B cell (primary cell): ENCODE measurements at regions not wholly inside any gene's neighbourhood (a gene's known extent, or its start where the extent isn't known, plus 50 kb on each side); places are given as distances from the start of the nearest gene placed in this dataset.

Source experiments
- ATAC-seq: fragments of 200-7000 bp; cut with Tn5 transposase; one replicate; pipeline ENCODE4 v1.10.0; 2021; ENCODE audit warnings: low read depth, mild to moderate bottlenecking, moderate number of reproducible peaks, moderate library complexity
- CTCF ChIA-PET: fragments of 350-600 bp; sonication (Branson Sonifier 250); formaldehyde crosslinking; loops from one replicate; lab custom pipeline; 2021; ENCODE audit warnings: antibody characterized with exemption, inconsistent platforms; lab: Charles Lee
- POLR2A ChIA-PET: fragments of 350-600 bp; sonication (Branson Sonifier 250); formaldehyde crosslinking; loops from one replicate; lab custom pipeline; 2021; ENCODE audit warnings: antibody characterized with exemption; lab: Charles Lee
- DNase-seq: peaks from one replicate; pipeline ENCODE4 v3.0.0; 2013
- H2AFZ ChIP-seq: 2 replicates; pipeline ENCODE4 v1.6.1; 2012; ENCODE audit warnings: mild to moderate bottlenecking, low read depth, low read length; ENCODE audit not compliant: insufficient read depth, poor library complexity, severe bottlenecking
- H3K27ac ChIP-seq, 2 donors: 1 replicate in 1 of 2; 2 replicates in 1 of 2; pipeline ENCODE4 v1.5.1; 2012 to 2013; ENCODE audit warnings: low read length in 2 of 2, mild to moderate bottlenecking in 2 of 2, moderate library complexity in 1 of 2
- H3K27me3 ChIP-seq, 4 experiments: fragments of 200-600 bp in 1 of 4; sonication (generic) in 1 of 4; replicated peaks in 1 of 4; 1 replicate in 2 of 4; 2 replicates in 2 of 4; pipeline versions ENCODE4 v1.6.1 to v1.7.0; 2013 to 2016; ENCODE audit warnings: low read length in 3 of 4, mild to moderate bottlenecking in 2 of 4, mixed read lengths in 1 of 4, moderate library complexity in 1 of 4; ENCODE audit not compliant: insufficient read depth in 4 of 4, control insufficient read depth in 3 of 4; ENCODE audit errors: control extremely low read depth in 1 of 4
- H3K36me3 ChIP-seq, 2 experiments: replicated peaks in 1 of 2; 1 replicate in 1 of 2; 2 replicates in 1 of 2; pipeline versions ENCODE4 v1.6.1 to v1.7.1; 2013; ENCODE audit warnings: low read length in 1 of 2; ENCODE audit not compliant: insufficient read depth in 2 of 2, control insufficient read depth in 1 of 2; ENCODE audit errors: control extremely low read depth in 1 of 2, extremely low read depth in 1 of 2
- H3K4me1 ChIP-seq, 2 donors: fragments of 200-600 bp in 1 of 2; sonication (generic) in 1 of 2; 1 replicate in 1 of 2; 2 replicates in 1 of 2; pipeline versions ENCODE4 v1.5.1 to v1.6.1; 2013 to 2017; ENCODE audit warnings: low read length in 2 of 2; ENCODE audit not compliant: control insufficient read depth in 2 of 2, insufficient read depth in 2 of 2
- H3K4me2 ChIP-seq: replicated peaks from 2 replicates; pipeline ENCODE3; 2012; ENCODE audit warnings: mild to moderate bottlenecking, low read depth, low read length; ENCODE audit not compliant: poor library complexity, severe bottlenecking
- H3K4me3 ChIP-seq, 5 experiments: fragments of 200-600 bp in 1 of 5; sonication (generic) in 1 of 5; 1 replicate in 3 of 5; 2 replicates in 2 of 5; pipeline versions ENCODE4 v1.5.1 to v1.7.0; 2011 to 2016; ENCODE audit warnings: low read length in 4 of 5, mild to moderate bottlenecking in 4 of 5, low read depth in 2 of 5, control low read depth in 1 of 5, moderate library complexity in 1 of 5; ENCODE audit not compliant: insufficient read depth in 1 of 5; ENCODE audit errors: control extremely low read depth in 1 of 5, extremely low read depth in 1 of 5
- H3K79me2 ChIP-seq: fragments of 200-600 bp; sonication (generic); one replicate; pipeline ENCODE4 v1.6.0; 2016; ENCODE audit warnings: low read length; ENCODE audit not compliant: control insufficient read depth, insufficient read depth
- H3K9ac ChIP-seq: fragments of 200-600 bp; sonication (generic); 2 replicates; pipeline ENCODE4 v1.6.1; 2017; ENCODE audit warnings: mild to moderate bottlenecking, low read length, moderate library complexity
- H3K9me3 ChIP-seq, 3 donors: one replicate each; pipeline versions ENCODE4 v1.6.1 to v1.7.1; 2013; ENCODE audit warnings: low read length in 2 of 3; ENCODE audit not compliant: control insufficient read depth in 2 of 3, insufficient read depth in 1 of 3; ENCODE audit errors: control extremely low read depth in 1 of 3
- H4K20me1 ChIP-seq: 2 replicates; pipeline ENCODE4 v1.6.0; 2012; ENCODE audit warnings: mild to moderate bottlenecking, low read length; ENCODE audit not compliant: insufficient read depth, control insufficient read depth, poor library complexity, severe bottlenecking
- H3K27ac Mint-ChIP-seq: one replicate; pipeline ENCODE4 v1.8.0; 2021; ENCODE audit warnings: mixed read lengths
- H3K27me3 Mint-ChIP-seq: one replicate; pipeline ENCODE4 v1.8.0; 2021; ENCODE audit warnings: mixed read lengths
- H3K4me1 Mint-ChIP-seq: one replicate; pipeline ENCODE4 v1.8.0; 2021; ENCODE audit warnings: mixed read lengths
- H3K4me3 Mint-ChIP-seq: one replicate; pipeline ENCODE4 v1.8.0; 2021; ENCODE audit warnings: mixed read lengths
- H3K9me3 Mint-ChIP-seq: one replicate; pipeline ENCODE4 v1.8.0; 2022; ENCODE audit warnings: mixed read lengths; ENCODE audit not compliant: insufficient read depth
- CTCF ChIP-seq: fragments of 200-600 bp; IDR thresholded peaks from one replicate; pipeline ENCODE4 v1.8.0; 2022; ENCODE audit warnings: antibody characterized with exemption, mild to moderate bottlenecking
- EZH2 ChIP-seq: IDR thresholded peaks from 2 replicates; pipeline ENCODE4 v1.6.1; 2012; ENCODE audit warnings: borderline replicate concordance, low read depth, mild to moderate bottlenecking, moderate library complexity, low read length; ENCODE audit not compliant: insufficient read depth, poor library complexity, severe bottlenecking
- WGBS: methylation state at CpG from one replicate; pipeline ENCODE4 v1.1.5; 2013; ENCODE audit warnings: missing lambda C conversion rate; ENCODE audit not compliant: insufficient coverage; 5-methylcytosine and 5-hydroxymethylcytosine counted together
- intact Hi-C: fragments of 100-400 bp; cut with micrococcal nuclease; formaldehyde crosslinking; loops from one replicate; pipeline ENCODE4 v1.10.0; 2022

- no peak overlapping the region for H3K4me2 ChIP-seq
- H3K27me3 ChIP-seq = no peaks in the 10 kb centered on the region
- no peaks in the 10 kb centered on the region for H3K9me3 ChIP-seq
- H4K20me1 ChIP-seq = no peaks in the 10 kb centered on the region
- no peak overlapping the region for H3K27ac Mint-ChIP-seq
- intact Hi-C loops = no loop called here
- ChIA-PET CTCF (interaction anchor here (0.6 kb wide), 1 partner anchor 68 kb away, joined by 3 read pairs; no protein-coding TSS in a partner anchor), POLR2A (no interaction called here)
- DNase-seq (no peak), ATAC-seq (no peak)
- H3K36me3 ChIP-seq = no peaks in the 10 kb centered on the region
- H3K9me3 Mint-ChIP-seq = no peaks in the 10 kb centered on the region
- no peak overlapping the region for H3K4me3 Mint-ChIP-seq
- H2AFZ ChIP-seq = no peak overlapping the region
- no peak overlapping the region for H3K9ac ChIP-seq
- TF ChIP-seq EZH2 (no peak), CTCF (no peak)
- no peak overlapping the region for H3K27ac ChIP-seq
- no CpG with 5 or more reads among the region's 1 CpG for WGBS
- H3K4me1 Mint-ChIP-seq = no peaks in the 10 kb centered on the region
- no peaks in the 10 kb centered on the region for H3K4me1 ChIP-seq
- H3K4me3 ChIP-seq = no peak overlapping the region
- no peaks in the 10 kb centered on the region for H3K27me3 Mint-ChIP-seq
- H3K79me2 ChIP-seq = no peaks in the 10 kb centered on the region
Measured at GRCh38 chr9:29575219-29575618, 2001.9 kb upstream of the C9orf72 start.

GRCh38 chr9:29588361-29588760 is 2015.1 kb upstream of the C9orf72 start:
- TF ChIP-seq CTCF (no peak), EZH2 (no peak)
- Mint-ChIP-seq H3K27me3 (no peaks in the 10 kb centered on the region), H3K4me1 (no peaks in the 10 kb centered on the region), H3K4me3 (no peak overlapping the region), H3K27ac (no peak overlapping the region), H3K9me3 (peaks cover 3% of the 10 kb centered on the region)
- ChIA-PET CTCF (no interaction called here), POLR2A (no interaction called here)
- H3K4me3 ChIP-seq = no peak overlapping the region
- H3K9ac ChIP-seq = no peak overlapping the region
- no peaks in the 10 kb centered on the region for H3K79me2 ChIP-seq
- no peak overlapping the region for H2AFZ ChIP-seq
- no peak for ATAC-seq
- intact Hi-C loops = no loop called here
- no peaks in the 10 kb centered on the region for H3K36me3 ChIP-seq
- WGBS = no CpG with 5 or more reads among the region's 2 CpGs
- H3K4me2 ChIP-seq = no peak overlapping the region
- no peaks in the 10 kb centered on the region for H3K27me3 ChIP-seq
- no peak for DNase-seq
- no peaks in the 10 kb centered on the region for H4K20me1 ChIP-seq
- H3K27ac ChIP-seq = no peak overlapping the region
- H3K4me1 ChIP-seq = no peaks in the 10 kb centered on the region
- no peaks in the 10 kb centered on the region for H3K9me3 ChIP-seq
